HG03066 (cell line): ENCODE measurements at regions not wholly inside any gene's neighbourhood (a gene's known extent, or its start where the extent isn't known, plus 50 kb on each side); places are given as distances from the start of the nearest gene placed in this dataset.
"Not testable (repeated sequence)": the region's sequence is repeated elsewhere in the genome, so short reads cannot be mapped to it uniquely, and the experiment has no call there.

ENCODE experiments used
- ATAC-seq: cut with Tn5 transposase; IDR thresholded peaks from one replicate; pipeline ENCODE4 v1.9.1; 2021; ENCODE audit warnings: low read depth; ENCODE audit not compliant: unreplicated experiment

DNA sequence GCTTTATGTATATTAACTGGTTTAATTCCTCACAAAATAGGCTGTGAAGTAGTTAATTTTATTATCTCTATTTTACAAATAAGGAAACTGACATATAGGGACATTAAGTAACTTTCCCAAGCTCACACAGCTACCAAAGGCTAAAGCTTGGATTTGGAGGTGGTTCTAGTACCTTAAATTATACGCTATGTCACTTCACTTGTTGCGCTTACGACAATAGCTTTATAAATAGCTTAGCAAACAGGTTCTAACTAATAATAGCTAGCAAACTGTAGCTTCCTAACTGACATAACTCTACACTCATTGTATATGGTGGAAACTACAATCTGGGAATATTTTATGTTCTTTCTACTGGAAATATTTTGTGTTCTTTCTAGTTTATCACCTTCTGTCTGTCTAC, 666.4 kb upstream of the CPEB2 start:
- no peak for ATAC-seq

- ATAC-seq, result no peak
These were observed 665.6 kb upstream of the CPEB2 start for GRCh38 chr4:14336656-14337055.

DNA sequence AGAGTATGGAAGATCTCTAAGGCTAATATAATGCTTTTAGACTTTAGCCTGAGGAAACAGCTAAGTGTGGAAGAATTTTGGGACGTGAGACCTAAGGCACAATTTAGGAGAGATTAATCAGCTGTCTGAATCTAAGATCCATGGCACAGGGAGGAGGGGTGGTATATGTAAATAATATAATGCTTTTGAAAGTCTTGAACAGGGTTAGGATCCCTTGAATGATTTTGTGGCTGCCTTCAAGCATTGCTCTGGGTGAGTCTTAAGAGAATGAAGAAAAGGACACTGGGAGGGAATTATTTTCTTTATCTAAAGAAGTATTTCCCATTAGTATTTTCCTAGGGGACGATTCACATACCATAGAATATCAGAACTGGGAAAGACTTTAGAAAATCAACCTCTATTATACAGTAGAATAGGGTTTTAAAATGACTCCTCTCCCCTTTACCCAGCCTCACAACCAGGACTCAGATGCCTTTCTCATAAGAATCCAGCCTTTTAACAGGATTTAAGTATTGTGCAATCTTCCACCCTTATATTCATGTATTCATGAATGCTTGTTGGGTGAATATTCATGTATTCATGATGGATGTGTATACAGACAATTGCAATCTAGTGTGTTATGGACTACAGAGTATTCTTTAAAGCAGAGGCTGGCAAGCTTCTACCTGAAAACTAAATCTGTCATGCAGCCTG, 664.2 kb upstream of the CPEB2 start:
- ATAC-seq, result no peak

- ATAC-seq, result no peak
These were observed 663.6 kb upstream of the CPEB2 start for GRCh38 chr4:14338585-14339265.

DNA sequence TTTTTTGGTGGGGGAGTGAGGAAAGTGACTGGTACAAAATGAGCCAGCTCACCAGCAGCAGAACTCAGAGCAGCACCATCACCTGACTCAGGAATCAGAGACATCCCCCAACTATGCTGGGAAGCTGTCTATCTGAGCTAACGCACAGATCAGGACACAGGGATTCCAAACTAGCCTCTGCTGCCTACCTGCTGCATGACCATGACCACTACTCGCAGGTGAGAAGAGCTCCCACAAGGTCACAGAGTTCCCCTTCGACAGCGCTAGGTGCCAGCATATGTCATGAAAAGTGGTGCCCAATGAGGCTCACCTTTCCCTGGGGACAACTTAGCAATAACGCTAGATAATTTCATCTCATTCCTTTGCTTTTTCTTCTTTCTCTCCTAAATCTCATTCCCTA, 662.6 kb upstream of the CPEB2 start:
- no peak for ATAC-seq

DNA sequence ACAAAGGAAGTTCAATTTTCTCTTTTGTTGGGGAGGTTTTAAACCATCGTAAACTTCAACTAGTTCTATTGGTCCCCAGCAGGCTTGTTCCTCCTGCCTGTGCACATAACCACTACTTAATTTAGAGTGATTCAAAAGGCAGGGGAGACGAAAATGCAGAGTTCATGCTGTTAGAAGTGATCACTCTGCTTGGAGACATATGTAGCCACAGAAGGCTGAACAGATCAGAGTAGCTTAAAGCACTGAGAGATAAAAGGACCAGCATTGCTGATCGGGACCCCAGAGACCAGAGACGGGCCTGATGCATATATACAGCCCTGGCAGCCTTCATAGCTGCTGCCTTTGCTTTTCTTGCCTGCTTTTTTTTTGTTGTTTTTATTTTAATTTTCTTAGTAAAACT, 662.0 kb upstream of the CPEB2 start:
- ATAC-seq, result no peak

GRCh38 chr4:14343961-14344360, 658.3 kb upstream of the CPEB2 start:
- no peak for ATAC-seq

DNA sequence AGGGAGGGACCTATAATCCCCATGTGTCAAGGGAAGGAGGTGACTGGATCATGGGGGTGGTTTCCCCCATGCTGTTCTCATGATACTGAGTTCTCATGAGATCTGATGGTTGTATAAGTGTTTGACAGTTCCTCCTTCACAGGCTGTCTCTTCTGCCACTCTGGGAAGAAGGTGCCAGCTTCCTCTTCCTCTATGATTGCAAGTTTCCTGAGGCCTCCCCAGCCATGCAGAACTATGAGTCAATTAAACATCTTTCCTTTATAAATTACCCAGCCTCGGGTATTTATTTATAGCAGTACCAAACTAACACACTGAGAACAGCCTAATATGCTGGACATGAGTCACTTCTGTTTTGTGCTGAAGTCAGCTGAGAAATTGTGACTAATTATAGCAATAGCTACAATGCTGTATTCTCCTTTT, 656.9 kb upstream of the CPEB2 start:
- ATAC-seq, result no peak

DNA sequence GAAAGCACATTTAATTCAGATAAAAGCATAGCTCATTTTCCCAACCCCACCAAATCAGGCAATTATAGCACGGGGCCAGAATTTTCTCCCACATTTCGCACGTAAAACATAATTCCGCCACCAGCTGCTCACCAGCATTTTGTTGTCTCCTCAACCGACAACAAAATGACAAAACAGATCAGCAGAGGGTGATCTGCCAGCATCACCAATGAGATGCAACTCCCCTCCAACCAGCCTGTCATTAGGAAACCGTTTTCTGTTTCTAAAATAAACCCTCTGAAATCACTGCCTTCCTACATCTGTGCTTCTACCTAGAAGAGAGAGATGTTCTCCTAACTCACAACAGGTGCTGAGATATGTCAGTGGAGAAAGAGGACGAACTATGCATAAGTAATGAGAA, 654.8 kb upstream of the CPEB2 start:
- ATAC-seq, result no peak

DNA sequence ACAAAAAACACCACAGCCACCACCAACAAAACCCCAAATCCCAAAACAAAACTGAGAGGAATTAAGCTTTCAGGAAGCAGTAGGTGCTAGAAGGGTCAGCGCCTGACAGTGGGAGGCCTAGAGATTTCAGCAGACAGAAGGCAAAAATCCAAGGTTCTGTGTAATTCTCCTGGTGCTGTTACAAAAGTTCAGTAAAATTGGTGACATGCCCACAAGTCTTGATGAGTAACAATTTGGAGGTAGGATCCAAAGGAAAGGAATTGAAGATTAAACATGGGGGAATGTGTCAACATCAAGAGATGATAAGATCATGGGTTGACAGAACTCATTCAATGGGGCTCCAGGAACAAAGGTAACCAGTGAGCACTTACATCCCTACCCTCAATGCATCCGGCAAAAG, 653.8 kb upstream of the CPEB2 start:
- ATAC-seq, result no peak

DNA sequence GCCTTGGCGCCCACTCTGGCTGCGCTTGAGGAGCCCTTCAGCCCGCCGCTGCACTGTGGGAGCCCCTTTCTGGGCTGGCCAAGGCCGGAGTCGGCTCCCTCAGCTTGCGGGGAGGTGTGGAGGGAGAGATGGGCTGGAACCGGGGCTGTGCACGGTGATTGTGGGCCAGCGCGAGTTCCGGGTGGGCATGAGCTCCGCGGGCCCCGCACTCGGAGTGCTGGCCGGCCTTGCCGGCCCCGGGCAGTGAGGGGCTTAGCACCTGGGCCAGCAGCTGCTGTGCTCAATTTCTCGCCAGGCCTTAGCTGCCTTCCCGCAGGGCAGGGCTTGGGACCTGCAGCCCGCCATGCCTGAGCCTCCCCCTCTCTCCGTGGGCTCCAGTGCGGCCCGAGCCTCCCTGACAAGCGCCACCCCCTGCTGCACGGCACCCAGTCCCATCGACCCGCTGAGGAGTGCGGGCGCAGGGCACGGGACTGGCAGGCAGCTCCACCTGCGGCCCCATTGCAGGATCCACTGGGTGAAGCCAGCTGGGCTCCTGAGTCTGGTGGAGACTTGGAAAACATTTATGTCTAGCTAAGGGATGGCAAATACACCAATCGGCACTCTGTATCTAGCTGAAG, 643.6 kb upstream of the CPEB2 start:
- not testable (repeated sequence) for ATAC-seq

DNA sequence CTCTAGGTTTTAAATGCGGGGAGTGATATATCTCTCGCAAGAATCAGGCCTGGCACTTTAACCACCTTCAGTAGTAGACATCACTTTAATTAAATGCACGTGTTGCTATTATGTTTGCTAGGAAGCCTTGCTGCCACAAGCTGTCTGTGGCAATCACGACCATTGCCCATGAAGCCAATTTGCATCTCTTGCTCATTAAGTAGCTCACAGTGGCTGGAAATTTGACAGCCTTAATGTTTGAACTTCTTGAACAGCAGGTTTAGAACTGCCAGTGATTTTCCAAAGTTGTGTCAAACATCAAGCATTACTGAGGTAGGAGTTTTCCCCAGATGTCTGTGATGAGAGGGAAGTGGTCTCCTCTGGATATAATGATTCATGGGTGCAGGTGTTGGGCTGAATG, 642.3 kb upstream of the CPEB2 start:
- no peak for ATAC-seq

DNA sequence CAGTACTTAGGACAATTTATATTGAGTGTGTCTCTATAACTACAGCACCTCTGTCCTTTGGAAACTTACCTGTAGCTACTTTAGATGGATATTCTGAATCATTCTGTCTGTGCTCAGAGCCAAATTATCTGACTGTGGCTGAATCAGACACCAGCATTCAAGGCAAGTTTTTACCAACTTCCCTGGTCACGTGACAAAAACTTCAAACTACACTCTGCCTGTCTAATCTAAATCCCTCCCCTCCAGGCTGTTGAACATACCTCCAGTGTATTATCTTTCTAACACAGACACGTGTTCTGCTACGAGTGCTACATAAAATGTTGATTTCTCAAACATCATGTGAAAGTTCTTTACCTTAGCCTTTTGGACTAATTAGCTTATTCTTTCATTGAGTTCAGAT, 641.2 kb upstream of the CPEB2 start:
- no peak for ATAC-seq

- no peak for ATAC-seq
These were observed 639.9 kb upstream of the CPEB2 start for GRCh38 chr4:14362385-14362784.

- ATAC-seq, result no peak
These were observed 637.2 kb upstream of the CPEB2 start for GRCh38 chr4:14364953-14365536.

GRCh38 chr4:14368391-14368790, 633.9 kb upstream of the CPEB2 start:
- no peak for ATAC-seq

GRCh38 chr4:14371131-14371530, 631.1 kb upstream of the CPEB2 start:
- ATAC-seq, result no peak

DNA sequence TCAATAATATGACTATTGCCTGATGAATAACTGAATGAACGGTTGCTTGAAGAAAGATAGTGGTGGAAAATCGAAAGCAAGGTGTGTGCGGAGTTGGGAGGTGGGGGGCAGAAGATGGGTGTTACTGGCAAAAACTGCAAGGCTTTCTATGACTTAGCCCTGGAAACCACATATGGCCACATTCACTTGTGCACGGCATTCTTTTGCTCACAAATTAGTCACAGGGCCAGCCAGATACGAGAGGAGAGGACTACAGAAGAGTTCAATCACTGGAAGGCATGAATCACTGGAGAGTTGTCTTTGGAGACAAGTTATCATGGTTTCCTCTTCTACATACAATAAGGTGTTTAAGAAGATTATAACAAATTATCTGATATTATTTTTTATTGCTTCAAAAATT, 626.5 kb upstream of the CPEB2 start:
- no peak for ATAC-seq

GRCh38 chr4:14379183-14379582, 623.1 kb upstream of the CPEB2 start:
- ATAC-seq, result no peak

- no peak for ATAC-seq
These were observed 618.6 kb upstream of the CPEB2 start for GRCh38 chr4:14383652-14384051.

DNA sequence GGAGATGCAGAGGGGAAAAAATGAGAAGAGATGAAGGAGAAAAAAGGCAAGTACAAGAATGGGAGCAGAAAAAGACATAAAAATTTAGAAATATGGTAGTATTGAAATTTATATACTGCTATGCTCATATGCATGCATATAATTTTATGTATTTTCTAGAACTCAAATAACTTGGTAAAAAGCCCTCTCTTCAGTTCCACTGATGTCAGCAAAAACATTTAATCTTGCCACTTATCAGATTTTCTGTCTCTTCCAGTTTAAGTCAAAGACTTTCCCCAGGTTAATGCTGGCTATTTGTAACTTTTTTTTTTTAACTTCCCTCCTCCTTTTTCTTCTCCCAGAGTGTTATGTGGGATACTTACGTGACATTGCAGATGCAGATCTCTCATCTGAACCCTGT, 617.5 kb upstream of the CPEB2 start:
- ATAC-seq, result no peak

DNA sequence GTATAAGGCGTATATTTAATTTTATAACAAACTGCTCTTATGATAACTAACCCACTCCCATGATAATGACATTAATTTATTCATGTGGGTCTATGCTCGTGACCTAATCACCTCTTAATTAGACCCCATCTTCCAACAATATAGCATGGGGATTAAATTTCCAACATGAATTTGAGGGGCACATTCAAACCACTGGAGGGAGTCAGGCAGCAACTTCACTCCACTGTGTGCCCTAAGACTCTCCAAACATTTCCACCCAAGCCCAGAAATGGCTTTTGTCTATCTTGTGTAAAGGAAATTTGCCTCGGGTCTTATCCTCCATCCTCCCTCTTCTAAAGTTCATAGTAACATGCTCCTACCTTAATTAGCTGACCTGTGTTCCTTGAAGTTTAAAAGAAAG, 616.1 kb upstream of the CPEB2 start:
- no peak for ATAC-seq
